ENCODE measurements at regions not wholly inside any gene's neighbourhood (a gene's known extent, or its start where the extent isn't known, plus 50 kb on each side); places are given as distances from the start of the nearest gene placed in this dataset.

DNA sequence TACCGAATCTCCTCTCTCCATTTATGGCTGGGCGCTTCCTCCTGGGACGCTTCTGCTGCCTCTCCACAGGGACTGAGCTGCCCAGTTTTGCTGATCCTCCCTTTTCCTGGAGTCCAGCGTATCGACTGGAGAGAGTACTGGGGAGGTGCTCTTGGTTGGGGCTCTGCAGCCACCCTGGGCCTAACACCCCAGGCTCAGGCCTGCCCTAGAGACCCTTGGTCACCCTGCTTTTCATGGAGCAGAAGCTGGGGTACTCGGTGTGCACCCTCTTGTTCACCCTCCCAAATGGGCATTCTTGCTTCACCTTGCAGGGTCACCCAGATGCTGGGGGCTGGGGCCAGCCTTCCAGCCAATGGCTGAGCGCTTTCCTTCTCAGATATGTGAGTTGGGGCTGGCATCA is 88.8 kb upstream of the RET start:
- DNase-seq (peak in 1 of 9 donors; percentile 18), ATAC-seq (no peak)
- no peak overlapping the region for H3K4me3 ChIP-seq (ENCODE audit: low read length)
- Mint-ChIP-seq H3K9me3 (no peaks in the 10 kb centered on the region), H3K4me1 (peaks cover 0 to 17% (median 10%) of the 10 kb centered on the region in 7 donors), H3K27me3 (peaks cover 0 to 4% (median 0%) of the 10 kb centered on the region in 5 donors), H3K27ac (no peak overlapping the region), H3K36me3 (no peaks in the 10 kb centered on the region), H3K4me3 (no peak overlapping the region)
- no peaks in the 10 kb centered on the region for H3K27me3 ChIP-seq (ENCODE audit: control insufficient read depth in 2 of 2, insufficient read depth in 2 of 2, low read length in 2 of 2)
- intact Hi-C loops (cut with micrococcal nuclease): no loop called here
- ChIA-PET POLR2A (no interaction called here), CTCF (no interaction called here)
- no peaks in the 10 kb centered on the region for H3K9me3 ChIP-seq (ENCODE audit: control insufficient read depth in 2 of 3, low read length in 3 of 3)
- H3K36me3 ChIP-seq (ENCODE audit: control insufficient read depth in 2 of 3, insufficient read depth in 3 of 3, low read length in 3 of 3): no peaks in the 10 kb centered on the region
- peaks cover 0 to 4% of the 10 kb centered on the region in 2 donors for H3K4me1 ChIP-seq (ENCODE audit: control insufficient read depth in 2 of 2, insufficient read depth in 2 of 2, low read length in 2 of 2)
- no peak overlapping the region for H3K27ac ChIP-seq (ENCODE audit: low read depth, low read length)

DNA sequence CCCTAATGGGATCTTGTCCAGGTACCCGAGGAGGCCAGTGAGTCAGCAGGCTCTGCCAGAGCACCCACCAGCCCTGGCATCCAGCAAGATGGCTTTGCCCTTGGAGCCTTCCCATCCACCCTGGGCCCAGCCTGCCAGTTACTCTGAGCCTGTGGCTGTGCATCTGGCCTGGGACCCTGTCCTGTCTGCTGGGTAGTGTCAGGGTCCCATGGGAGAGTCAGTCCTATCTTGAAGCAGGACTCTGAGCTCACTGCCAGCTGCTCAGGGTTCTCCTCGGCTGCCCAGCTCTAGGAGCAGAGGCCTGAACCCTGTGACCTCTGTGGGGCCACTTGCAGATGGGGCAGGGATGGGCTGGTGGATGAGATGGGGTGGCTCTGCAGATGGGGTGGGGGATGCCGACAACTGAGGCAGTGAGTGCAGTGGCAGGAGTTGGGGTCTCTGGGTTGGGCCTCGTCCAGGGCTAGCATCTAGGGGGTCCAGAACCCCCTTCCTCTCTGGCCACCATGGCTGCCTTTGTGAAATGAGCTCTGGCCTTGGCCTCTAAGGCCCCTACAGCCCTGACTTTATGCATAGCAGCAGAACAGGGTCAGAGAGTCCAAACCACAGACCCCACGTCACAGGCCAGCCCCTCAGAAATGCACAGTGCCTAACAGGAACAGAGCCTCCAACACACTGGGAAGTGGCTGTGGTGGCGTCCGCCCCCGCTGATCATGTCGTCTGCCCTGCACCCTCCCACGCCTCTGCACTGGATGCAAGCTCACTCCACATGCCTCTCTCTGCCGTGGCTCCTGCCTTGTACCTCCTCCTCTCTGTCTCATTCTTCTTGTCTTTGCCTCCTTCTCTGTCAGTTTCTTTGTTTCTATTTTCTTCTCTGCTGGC is 88.1 kb upstream of the RET start:
- intact Hi-C loops (cut with micrococcal nuclease): no loop called here
- Mint-ChIP-seq H3K27ac (peak overlapping the region in 4 of 9 donors; percentile 4 to 65 (median 26)), H3K36me3 (no peaks in the 10 kb centered on the region), H3K4me1 (peaks cover 0 to 17% (median 10%) of the 10 kb centered on the region in 7 donors), H3K9me3 (no peaks in the 10 kb centered on the region), H3K4me3 (peak overlapping the region in 6 of 10 donors; percentile 6 to 58 (median 28)), H3K27me3 (peaks cover 0 to 4% (median 0%) of the 10 kb centered on the region in 5 donors)
- H3K27ac ChIP-seq (ENCODE audit: low read depth, low read length): no peak overlapping the region
- H3K4me1 ChIP-seq (ENCODE audit: control insufficient read depth in 2 of 2, insufficient read depth in 2 of 2, low read length in 2 of 2): peaks cover 0 to 4% of the 10 kb centered on the region in 2 donors
- no peak for ATAC-seq
- no peaks in the 10 kb centered on the region for H3K36me3 ChIP-seq (ENCODE audit: control insufficient read depth in 2 of 3, insufficient read depth in 3 of 3, low read length in 3 of 3)
- ChIA-PET CTCF (no interaction called here), POLR2A (no interaction called here)
- H3K27me3 ChIP-seq (ENCODE audit: control insufficient read depth in 2 of 2, insufficient read depth in 2 of 2, low read length in 2 of 2): no peaks in the 10 kb centered on the region
- DNase-seq: peak in 1 of 9 donors; percentile 17
- H3K9me3 ChIP-seq (ENCODE audit: control insufficient read depth in 2 of 3, low read length in 3 of 3): no peaks in the 10 kb centered on the region
- no peak overlapping the region for H3K4me3 ChIP-seq (ENCODE audit: low read length)

DNA sequence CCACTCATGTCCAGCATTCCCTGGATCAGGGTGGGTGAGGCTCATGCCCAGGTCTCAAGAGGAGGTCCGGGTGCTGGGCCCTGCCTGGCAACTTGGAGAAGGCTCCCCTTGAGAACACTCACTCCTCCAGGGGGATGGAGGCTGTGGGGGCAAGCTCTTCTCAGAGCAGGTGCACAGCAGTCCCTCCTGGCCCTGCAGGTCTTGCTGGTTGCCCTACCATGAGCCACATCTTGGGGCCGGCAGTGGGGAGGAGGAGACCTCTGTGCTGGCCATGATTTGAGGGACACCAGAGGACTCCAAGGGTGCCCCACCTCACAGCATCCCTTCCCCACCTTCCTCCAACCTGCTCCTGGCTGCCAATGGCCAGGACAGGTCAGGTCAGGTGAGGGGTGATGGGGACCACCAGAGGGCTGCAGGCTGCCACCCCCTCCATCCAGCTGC is 87.4 kb upstream of the RET start:
- Mint-ChIP-seq H3K9me3 (no peaks in the 10 kb centered on the region), H3K36me3 (no peaks in the 10 kb centered on the region), H3K4me3 (peak overlapping the region in 6 of 10 donors; percentile 6 to 58 (median 28)), H3K27ac (peak overlapping the region in 3 of 9 donors; percentile 4 to 12 (median 5)), H3K27me3 (peaks cover 0 to 4% (median 0%) of the 10 kb centered on the region in 5 donors), H3K4me1 (peaks cover 0 to 17% (median 10%) of the 10 kb centered on the region in 7 donors)
- no peaks in the 10 kb centered on the region for H3K9me3 ChIP-seq (ENCODE audit: control insufficient read depth in 2 of 3, low read length in 3 of 3)
- CTCF ChIA-PET: no interaction called here
- POLR2A ChIA-PET: no interaction called here
- peaks cover 0 to 4% of the 10 kb centered on the region in 2 donors for H3K4me1 ChIP-seq (ENCODE audit: control insufficient read depth in 2 of 2, insufficient read depth in 2 of 2, low read length in 2 of 2)
- intact Hi-C loops (cut with micrococcal nuclease): no loop called here
- no peak overlapping the region for H3K4me3 ChIP-seq (ENCODE audit: low read length)
- H3K27ac ChIP-seq (ENCODE audit: low read depth, low read length): no peak overlapping the region
- DNase-seq (peak in 1 of 9 donors; percentile 17), ATAC-seq (no peak)
- no peaks in the 10 kb centered on the region for H3K27me3 ChIP-seq (ENCODE audit: control insufficient read depth in 2 of 2, insufficient read depth in 2 of 2, low read length in 2 of 2)
- H3K36me3 ChIP-seq (ENCODE audit: control insufficient read depth in 2 of 3, insufficient read depth in 3 of 3, low read length in 3 of 3): no peaks in the 10 kb centered on the region

DNA sequence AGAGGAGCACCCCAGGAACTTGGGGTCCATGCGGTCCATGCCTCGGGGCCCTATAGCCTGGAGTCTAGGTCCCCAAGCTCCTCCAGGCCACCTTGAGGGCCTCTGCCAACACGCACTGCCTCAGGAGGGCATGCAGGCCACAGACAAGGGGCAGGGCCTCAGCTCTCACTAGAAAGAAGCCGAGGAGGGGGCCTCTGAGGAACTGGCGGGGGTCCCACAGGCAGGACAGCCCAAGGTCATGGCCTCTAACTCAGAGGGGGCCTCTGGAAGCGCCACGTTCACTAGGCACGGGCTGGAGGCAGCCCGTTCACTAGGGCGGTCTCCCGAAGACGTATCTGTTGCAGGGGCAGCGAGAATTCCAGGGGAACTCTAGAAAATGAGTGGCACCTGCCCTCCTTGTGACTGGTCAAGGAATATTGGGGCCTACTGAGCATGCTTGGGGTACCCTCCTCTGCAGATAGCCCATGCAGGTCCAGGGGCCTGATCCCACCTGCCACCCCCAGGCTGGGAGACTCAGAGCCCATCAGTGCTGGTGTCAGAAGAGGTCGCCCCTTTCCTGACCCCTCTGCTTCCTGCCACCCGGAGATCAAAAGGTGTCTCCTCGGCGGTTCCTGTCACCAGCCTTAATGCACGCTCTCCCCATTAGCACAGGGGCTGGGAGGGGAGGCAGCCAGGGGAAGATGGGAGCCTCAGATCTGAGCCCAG is 86.7 kb upstream of the RET start:
- no peaks in the 10 kb centered on the region for H3K9me3 Mint-ChIP-seq
- Histone ChIP-seq H3K36me3 (ENCODE audit: control insufficient read depth in 2 of 3, insufficient read depth in 3 of 3, low read length in 3 of 3) (no peaks in the 10 kb centered on the region), H3K9me3 (ENCODE audit: control insufficient read depth in 2 of 3, low read length in 3 of 3) (no peaks in the 10 kb centered on the region), H3K4me3 (ENCODE audit: low read length) (no peak overlapping the region), H3K4me1 (ENCODE audit: control insufficient read depth in 2 of 2, insufficient read depth in 2 of 2, low read length in 2 of 2) (peaks cover 0 to 4% of the 10 kb centered on the region in 2 donors), H3K27me3 (ENCODE audit: control insufficient read depth in 2 of 2, insufficient read depth in 2 of 2, low read length in 2 of 2) (no peaks in the 10 kb centered on the region), H3K27ac (ENCODE audit: low read depth, low read length) (no peak overlapping the region)
- no peaks in the 10 kb centered on the region for H3K36me3 Mint-ChIP-seq
- CTCF ChIA-PET: no interaction called here
- H3K4me1 Mint-ChIP-seq: peaks cover 0 to 17% (median 10%) of the 10 kb centered on the region in 7 donors
- H3K27me3 Mint-ChIP-seq: peaks cover 0 to 4% (median 0%) of the 10 kb centered on the region in 5 donors
- intact Hi-C loops (cut with micrococcal nuclease): no loop called here
- no peak for ATAC-seq
- peak in 1 of 9 donors; percentile 14 for DNase-seq
- no peak overlapping the region for H3K27ac Mint-ChIP-seq
- POLR2A ChIA-PET: no interaction called here
- no peak overlapping the region for H3K4me3 Mint-ChIP-seq

DNA sequence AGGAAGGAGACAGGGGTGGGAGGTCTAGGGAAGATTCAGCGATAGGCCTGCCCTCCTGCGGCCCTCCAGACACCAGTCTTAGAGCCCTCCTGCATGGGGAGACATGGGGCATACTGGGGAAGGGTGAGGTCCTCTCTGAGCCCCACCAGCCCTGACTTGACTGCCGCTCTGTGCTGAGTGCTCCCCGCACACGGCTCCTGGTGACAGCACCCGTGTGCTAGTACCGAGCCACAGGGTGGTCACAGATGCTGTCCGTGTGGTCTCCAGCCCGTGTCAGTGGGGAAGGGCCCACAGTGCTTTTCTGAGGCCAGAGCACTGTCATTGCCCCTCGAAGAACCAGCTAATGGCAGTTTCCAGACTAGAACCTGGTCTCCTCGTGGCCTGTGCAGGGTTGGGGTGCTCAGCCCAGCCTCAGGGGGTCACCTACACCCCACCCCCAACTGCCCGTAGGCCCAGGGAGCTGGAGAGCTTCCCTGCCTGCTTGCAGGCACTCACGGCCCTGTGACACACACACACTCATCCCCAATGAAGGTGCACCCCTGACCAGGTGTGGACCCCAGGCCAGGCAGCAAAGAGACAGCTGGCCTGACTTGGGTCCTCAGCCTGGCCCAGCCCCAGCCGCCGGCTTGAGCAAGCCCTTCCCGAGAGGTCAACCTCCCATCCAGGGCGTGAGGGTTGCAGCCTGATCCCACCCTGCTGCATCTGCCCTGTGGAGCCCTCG is 86.0 kb upstream of the RET start:
- H3K4me1 ChIP-seq (ENCODE audit: control insufficient read depth in 2 of 2, insufficient read depth in 2 of 2, low read length in 2 of 2): peaks cover 0 to 4% of the 10 kb centered on the region in 2 donors
- POLR2A ChIA-PET: no interaction called here
- no peaks in the 10 kb centered on the region for H3K27me3 ChIP-seq (ENCODE audit: control insufficient read depth in 2 of 2, insufficient read depth in 2 of 2, low read length in 2 of 2)
- no peak for DNase-seq
- no peak overlapping the region for H3K27ac ChIP-seq (ENCODE audit: low read depth, low read length)
- intact Hi-C loops (cut with micrococcal nuclease): no loop called here
- H3K4me1 Mint-ChIP-seq: peaks cover 0 to 17% (median 10%) of the 10 kb centered on the region in 7 donors
- H3K4me3 ChIP-seq (ENCODE audit: low read length): no peak overlapping the region
- H3K9me3 ChIP-seq (ENCODE audit: control insufficient read depth in 2 of 3, low read length in 3 of 3): no peaks in the 10 kb centered on the region
- ATAC-seq: no peak
- CTCF ChIA-PET: no interaction called here
- no peak overlapping the region for H3K4me3 Mint-ChIP-seq
- no peaks in the 10 kb centered on the region for H3K9me3 Mint-ChIP-seq
- H3K27me3 Mint-ChIP-seq: peaks cover 0 to 4% (median 0%) of the 10 kb centered on the region in 5 donors
- H3K27ac Mint-ChIP-seq: no peak overlapping the region
- H3K36me3 ChIP-seq (ENCODE audit: control insufficient read depth in 2 of 3, insufficient read depth in 3 of 3, low read length in 3 of 3): no peaks in the 10 kb centered on the region
- H3K36me3 Mint-ChIP-seq: no peaks in the 10 kb centered on the region

DNA sequence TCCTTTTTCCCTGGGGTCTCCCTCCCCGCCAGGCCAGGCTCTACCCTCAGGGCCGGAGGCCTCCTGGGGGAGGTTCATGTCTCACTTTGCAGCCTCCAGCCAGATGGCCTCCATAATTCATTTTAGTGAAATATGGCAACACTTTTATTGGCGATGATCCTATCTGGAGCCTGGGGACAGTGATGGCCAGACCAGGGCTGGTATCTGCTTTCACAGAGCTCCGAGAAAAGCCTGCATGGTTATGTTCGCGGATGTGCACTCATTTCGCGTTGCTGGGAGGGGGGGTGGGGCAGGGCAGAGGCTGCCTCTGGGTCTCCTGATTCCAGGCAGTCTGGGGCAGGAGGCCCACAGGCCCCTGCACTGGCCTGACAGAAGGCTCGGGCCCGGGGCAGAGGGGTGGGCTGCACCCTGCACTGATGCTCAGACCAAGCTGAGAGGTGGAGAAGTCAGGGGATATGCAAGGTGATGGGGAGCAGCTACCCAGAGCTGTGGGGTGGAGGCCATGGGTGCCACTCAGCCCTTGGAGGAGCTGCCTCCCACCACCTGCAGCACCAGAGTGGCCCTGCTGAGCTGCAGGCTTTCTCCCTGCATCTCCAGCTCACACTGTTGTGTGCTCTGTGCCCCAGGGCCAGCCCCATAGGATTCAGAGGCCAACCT is 85.3 kb upstream of the RET start:
- Histone ChIP-seq H3K9me3 (ENCODE audit: control insufficient read depth in 2 of 3, low read length in 3 of 3) (no peaks in the 10 kb centered on the region), H3K36me3 (ENCODE audit: control insufficient read depth in 2 of 3, insufficient read depth in 3 of 3, low read length in 3 of 3) (no peaks in the 10 kb centered on the region), H3K4me3 (ENCODE audit: low read length) (no peak overlapping the region), H3K4me1 (ENCODE audit: control insufficient read depth in 2 of 2, insufficient read depth in 2 of 2, low read length in 2 of 2) (peaks cover 0 to 4% of the 10 kb centered on the region in 2 donors), H3K27me3 (ENCODE audit: control insufficient read depth in 2 of 2, insufficient read depth in 2 of 2, low read length in 2 of 2) (no peaks in the 10 kb centered on the region), H3K27ac (ENCODE audit: low read depth, low read length) (no peak overlapping the region)
- no peak overlapping the region for H3K4me3 Mint-ChIP-seq
- no peaks in the 10 kb centered on the region for H3K9me3 Mint-ChIP-seq
- H3K4me1 Mint-ChIP-seq: peaks cover 0 to 17% (median 10%) of the 10 kb centered on the region in 7 donors
- CTCF ChIA-PET: no interaction called here
- peaks cover 0 to 1% (median 0%) of the 10 kb centered on the region in 5 donors for H3K27me3 Mint-ChIP-seq
- H3K36me3 Mint-ChIP-seq: no peaks in the 10 kb centered on the region
- ATAC-seq (no peak), DNase-seq (no peak)
- intact Hi-C loops (cut with micrococcal nuclease): no loop called here
- POLR2A ChIA-PET: no interaction called here
- H3K27ac Mint-ChIP-seq: no peak overlapping the region
